Keratinocyte (primary cell): ENCODE measurements at regions not wholly inside any gene's neighbourhood (a gene's known extent, or its start where the extent isn't known, plus 50 kb on each side); places are given as distances from the start of the nearest gene placed in this dataset.

Source experiments
- CTCF ChIP-seq, 3 experiments: IDR thresholded peaks in 1 of 3; conservative IDR thresholded peaks in 1 of 3; optimal IDR thresholded peaks in 1 of 3; 2 replicates in 2 of 3; 3 replicates in 1 of 3; pipeline versions ENCODE3 to v1.5.1; 2011; ENCODE audit warnings: low read length in 3 of 3, mild to moderate bottlenecking in 3 of 3, moderate library complexity in 2 of 3, control low read depth in 1 of 3, inconsistent platforms in 1 of 3; ENCODE audit not compliant: insufficient read depth in 2 of 3; ENCODE audit errors: extremely low read depth in 1 of 3
- EZH2 ChIP-seq: IDR thresholded peaks from one replicate; pipeline ENCODE4 v1.6.1; 2012; ENCODE audit warnings: inconsistent platforms, mild to moderate bottlenecking, low read length, moderate library complexity

GRCh38 chr1:55821234-55821633 is 606.1 kb upstream of the USP24 start:
- TF ChIP-seq CTCF (optimal IDR thresholded peaks at IDR 0.05 in 1 of 3, IDR thresholded peaks at IDR 0.05 in 1 of 3, conservative IDR thresholded peaks at IDR 0.05 in 1 of 3; ENCODE audit: extremely low read depth in 1 of 3, insufficient read depth in 2 of 3, low read length in 3 of 3) (no peak), EZH2 (no peak)
